ENCODE measurements at regions not wholly inside any gene's neighbourhood (a gene's known extent, or its start where the extent isn't known, plus 50 kb on each side); places are given as distances from the start of the nearest gene placed in this dataset.

DNA sequence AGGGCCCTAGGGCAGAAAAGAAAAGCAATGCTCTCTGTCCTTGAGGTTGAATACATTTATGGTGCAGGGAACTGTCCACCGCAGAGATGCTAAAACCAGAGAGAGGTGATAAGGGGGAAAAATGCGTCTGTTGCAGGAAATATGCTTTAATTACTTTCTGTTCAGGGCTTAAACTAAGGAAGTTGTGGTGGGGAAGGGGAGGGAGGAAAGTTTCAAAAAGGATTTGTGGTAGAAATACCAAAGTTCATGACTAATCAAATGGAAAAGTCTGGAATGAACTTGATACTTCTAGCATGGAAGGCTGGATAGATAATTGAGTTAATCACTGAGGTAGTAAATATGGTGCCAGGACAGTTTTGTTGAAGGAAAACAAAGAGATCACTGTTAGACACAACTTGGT is 99.0 kb downstream of the ASB9 start:
- Histone ChIP-seq H4K91ac (ENCODE audit: low read depth, low read length) (no peak overlapping the region), H3K27ac (ENCODE audit: low read depth, low read length) (no peak overlapping the region), H3K79me1 (ENCODE audit: low read length) (no peaks in the 10 kb centered on the region), H3K79me2 (ENCODE audit: control insufficient read depth, insufficient read depth, low read length, poor library complexity) (no peaks in the 10 kb centered on the region), H4K8ac (ENCODE audit: low read depth, low read length) (no peak overlapping the region), H3K9me3 (ENCODE audit: insufficient read depth, low read depth, low read length) (no peaks in the 10 kb centered on the region), H2AK5ac (ENCODE audit: low read length) (no peak overlapping the region), H3K4me2 (ENCODE audit: low read length) (no peak overlapping the region), H3K4me3 (ENCODE audit: low read depth, low read length) (no peak overlapping the region), H2BK12ac (ENCODE audit: low read length) (no peak overlapping the region), H3K9ac (ENCODE audit: low read length) (no peak overlapping the region), H4K12ac (ENCODE audit: low read depth, low read length) (no peak overlapping the region), H3K18ac (ENCODE audit: low read length) (no peak overlapping the region), H3K27me3 (ENCODE audit: insufficient read depth, low read length) (no peaks in the 10 kb centered on the region), H3K36me3 (ENCODE audit: control insufficient read depth in 1 of 2, insufficient read depth in 2 of 2, low read length in 2 of 2) (no peaks in the 10 kb centered on the region), H3K23ac (ENCODE audit: low read length) (no peak overlapping the region), H3K14ac (ENCODE audit: low read length) (no peak overlapping the region), H2BK5ac (ENCODE audit: low read depth, low read length, poor library complexity) (no peak overlapping the region), H2AFZ (ENCODE audit: insufficient read depth, low read length, poor library complexity) (no peak overlapping the region), H3K4me1 (ENCODE audit: control insufficient read depth in 1 of 2, insufficient read depth in 2 of 2, low read length in 2 of 2) (no peaks in the 10 kb centered on the region), H3K4ac (ENCODE audit: low read depth, low read length) (no peak overlapping the region), H2BK120ac (ENCODE audit: insufficient read depth, low read length, poor library complexity) (no peak overlapping the region)
- DNase-seq, result no peak
- no CpG with 5 or more reads among the region's 2 CpGs for WGBS (ENCODE audit: extremely low coverage, insufficient coverage, insufficient read length)

DNA sequence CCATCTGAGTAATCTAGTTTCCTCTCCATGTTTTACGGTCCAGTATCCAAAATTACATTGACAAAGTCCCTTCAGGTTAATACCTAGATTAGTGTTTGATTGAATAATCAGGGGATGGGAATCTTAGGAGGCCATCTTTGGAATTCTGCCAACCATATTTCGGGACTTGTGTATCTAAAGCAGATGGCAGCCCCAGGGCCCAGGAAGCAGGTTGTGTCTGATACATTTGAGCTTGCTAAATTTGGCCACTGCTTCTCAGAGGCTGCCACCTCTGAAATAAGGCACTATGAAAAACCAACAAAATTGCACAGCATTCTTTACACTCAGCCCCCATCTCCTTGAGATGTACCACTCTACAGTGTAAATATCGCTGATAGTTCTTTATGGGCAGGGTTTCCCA is 102.1 kb downstream of the ASB9 start:
- Histone ChIP-seq H3K23ac (ENCODE audit: low read length) (no peak overlapping the region), H3K27ac (ENCODE audit: low read depth, low read length) (no peak overlapping the region), H2AFZ (ENCODE audit: insufficient read depth, low read length, poor library complexity) (no peak overlapping the region), H3K9ac (ENCODE audit: low read length) (no peak overlapping the region), H3K79me1 (ENCODE audit: low read length) (no peaks in the 10 kb centered on the region), H3K18ac (ENCODE audit: low read length) (no peak overlapping the region), H3K27me3 (ENCODE audit: insufficient read depth, low read length) (no peaks in the 10 kb centered on the region), H3K14ac (ENCODE audit: low read length) (no peak overlapping the region), H3K4me1 (ENCODE audit: control insufficient read depth in 1 of 2, insufficient read depth in 2 of 2, low read length in 2 of 2) (no peaks in the 10 kb centered on the region), H3K9me3 (ENCODE audit: insufficient read depth, low read depth, low read length) (no peaks in the 10 kb centered on the region), H3K4ac (ENCODE audit: low read depth, low read length) (no peak overlapping the region), H2BK120ac (ENCODE audit: insufficient read depth, low read length, poor library complexity) (no peak overlapping the region), H4K8ac (ENCODE audit: low read depth, low read length) (no peak overlapping the region), H3K4me2 (ENCODE audit: low read length) (no peak overlapping the region), H2BK12ac (ENCODE audit: low read length) (no peak overlapping the region), H3K36me3 (ENCODE audit: control insufficient read depth in 1 of 2, insufficient read depth in 2 of 2, low read length in 2 of 2) (no peaks in the 10 kb centered on the region), H4K91ac (ENCODE audit: low read depth, low read length) (no peak overlapping the region), H3K79me2 (ENCODE audit: control insufficient read depth, insufficient read depth, low read length, poor library complexity) (no peaks in the 10 kb centered on the region), H2AK5ac (ENCODE audit: low read length) (no peak overlapping the region), H4K12ac (ENCODE audit: low read depth, low read length) (no peak overlapping the region), H2BK5ac (ENCODE audit: low read depth, low read length, poor library complexity) (no peak overlapping the region), H3K4me3 (ENCODE audit: low read depth, low read length) (no peak overlapping the region)
- DNase-seq, result no peak
- WGBS (ENCODE audit: extremely low coverage, insufficient coverage, insufficient read length), result no CpG with 5 or more reads among the region's 3 CpGs

DNA sequence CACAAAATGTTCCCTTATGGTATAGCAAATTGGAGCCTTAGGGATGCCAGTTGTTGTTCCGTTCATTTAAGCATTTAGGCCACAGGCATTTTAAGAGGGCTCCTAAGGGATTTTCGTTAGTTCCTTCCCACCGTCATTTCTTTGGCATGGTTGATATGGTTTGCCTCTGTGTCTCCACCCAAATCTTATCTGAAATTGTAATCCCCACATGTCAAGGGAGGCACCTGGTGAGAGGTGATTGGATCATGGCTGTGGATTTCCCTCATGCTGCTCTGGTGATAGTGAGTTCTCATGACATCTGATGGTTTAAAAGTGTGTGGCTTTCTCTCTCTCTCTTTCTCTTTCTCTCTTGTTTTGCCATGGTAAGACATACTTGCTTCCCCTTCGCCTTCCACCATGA is 104.1 kb downstream of the ASB9 start:
- no peak overlapping the region for H4K8ac ChIP-seq (ENCODE audit: low read depth, low read length)
- H3K27ac ChIP-seq (ENCODE audit: low read depth, low read length), result no peak overlapping the region
- no peaks in the 10 kb centered on the region for H3K36me3 ChIP-seq (ENCODE audit: control insufficient read depth in 1 of 2, insufficient read depth in 2 of 2, low read length in 2 of 2)
- no peak overlapping the region for H3K18ac ChIP-seq (ENCODE audit: low read length)
- H2AK5ac ChIP-seq (ENCODE audit: low read length), result no peak overlapping the region
- DNase-seq, result no peak
- no peak overlapping the region for H2AFZ ChIP-seq (ENCODE audit: insufficient read depth, low read length, poor library complexity)
- H4K12ac ChIP-seq (ENCODE audit: low read depth, low read length), result no peak overlapping the region
- no peak overlapping the region for H3K9ac ChIP-seq (ENCODE audit: low read length)
- no peak overlapping the region for H3K23ac ChIP-seq (ENCODE audit: low read length)
- no peak overlapping the region for H2BK120ac ChIP-seq (ENCODE audit: insufficient read depth, low read length, poor library complexity)
- H3K14ac ChIP-seq (ENCODE audit: low read length), result no peak overlapping the region
- H3K9me3 ChIP-seq (ENCODE audit: insufficient read depth, low read depth, low read length), result no peaks in the 10 kb centered on the region
- H3K27me3 ChIP-seq (ENCODE audit: insufficient read depth, low read length), result no peaks in the 10 kb centered on the region
- no peak overlapping the region for H2BK12ac ChIP-seq (ENCODE audit: low read length)
- H3K79me1 ChIP-seq (ENCODE audit: low read length), result no peaks in the 10 kb centered on the region
- H2BK5ac ChIP-seq (ENCODE audit: low read depth, low read length, poor library complexity), result no peak overlapping the region
- WGBS (ENCODE audit: extremely low coverage, insufficient coverage, insufficient read length), result no CpG with 5 or more reads among the region's 4 CpGs
- H3K79me2 ChIP-seq (ENCODE audit: control insufficient read depth, insufficient read depth, low read length, poor library complexity), result no peaks in the 10 kb centered on the region
- no peak overlapping the region for H4K91ac ChIP-seq (ENCODE audit: low read depth, low read length)
- no peak overlapping the region for H3K4ac ChIP-seq (ENCODE audit: low read depth, low read length)
- H3K4me3 ChIP-seq (ENCODE audit: low read depth, low read length), result no peak overlapping the region
- no peaks in the 10 kb centered on the region for H3K4me1 ChIP-seq (ENCODE audit: control insufficient read depth in 1 of 2, insufficient read depth in 2 of 2, low read length in 2 of 2)
- H3K4me2 ChIP-seq (ENCODE audit: low read length), result no peak overlapping the region

DNA sequence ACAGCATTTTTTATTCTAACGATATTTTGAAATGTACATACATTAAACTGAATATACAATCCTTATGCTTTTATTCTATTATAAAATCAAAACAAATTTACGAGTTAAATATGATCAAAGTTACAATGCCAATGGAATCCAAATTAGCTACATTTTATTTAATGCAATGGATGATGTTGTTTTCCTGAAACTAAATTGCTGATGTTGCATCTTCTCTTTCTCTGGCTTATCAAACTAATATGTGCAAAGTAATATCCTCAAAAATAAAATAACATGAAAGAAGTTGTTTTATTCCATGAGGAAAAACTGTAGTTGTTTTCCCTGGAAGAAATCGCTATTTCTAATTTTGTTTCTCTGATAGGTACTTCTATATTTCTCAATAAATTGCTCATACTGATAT is 106.8 kb downstream of the ASB9 start:
- no peak overlapping the region for H4K8ac ChIP-seq (ENCODE audit: low read depth, low read length)
- H3K9ac ChIP-seq (ENCODE audit: low read length), result no peak overlapping the region
- H3K4ac ChIP-seq (ENCODE audit: low read depth, low read length), result no peak overlapping the region
- H3K27me3 ChIP-seq (ENCODE audit: insufficient read depth, low read length), result no peaks in the 10 kb centered on the region
- WGBS (ENCODE audit: extremely low coverage, insufficient coverage, insufficient read length), result no CpG with 5 or more reads among the region's 3 CpGs
- H2AFZ ChIP-seq (ENCODE audit: insufficient read depth, low read length, poor library complexity), result no peak overlapping the region
- H2BK120ac ChIP-seq (ENCODE audit: insufficient read depth, low read length, poor library complexity), result no peak overlapping the region
- no peak overlapping the region for H4K12ac ChIP-seq (ENCODE audit: low read depth, low read length)
- no peak overlapping the region for H3K27ac ChIP-seq (ENCODE audit: low read depth, low read length)
- H3K23ac ChIP-seq (ENCODE audit: low read length), result no peak overlapping the region
- no peak overlapping the region for H3K4me3 ChIP-seq (ENCODE audit: low read depth, low read length)
- no peak overlapping the region for H3K4me2 ChIP-seq (ENCODE audit: low read length)
- no peaks in the 10 kb centered on the region for H3K79me2 ChIP-seq (ENCODE audit: control insufficient read depth, insufficient read depth, low read length, poor library complexity)
- no peak overlapping the region for H4K91ac ChIP-seq (ENCODE audit: low read depth, low read length)
- no peak overlapping the region for H3K18ac ChIP-seq (ENCODE audit: low read length)
- no peak for DNase-seq
- no peaks in the 10 kb centered on the region for H3K36me3 ChIP-seq (ENCODE audit: control insufficient read depth in 1 of 2, insufficient read depth in 2 of 2, low read length in 2 of 2)
- H3K79me1 ChIP-seq (ENCODE audit: low read length), result no peaks in the 10 kb centered on the region
- no peaks in the 10 kb centered on the region for H3K9me3 ChIP-seq (ENCODE audit: insufficient read depth, low read depth, low read length)
- no peak overlapping the region for H2AK5ac ChIP-seq (ENCODE audit: low read length)
- H3K14ac ChIP-seq (ENCODE audit: low read length), result no peak overlapping the region
- no peak overlapping the region for H2BK12ac ChIP-seq (ENCODE audit: low read length)
- no peaks in the 10 kb centered on the region for H3K4me1 ChIP-seq (ENCODE audit: control insufficient read depth in 1 of 2, insufficient read depth in 2 of 2, low read length in 2 of 2)
- no peak overlapping the region for H2BK5ac ChIP-seq (ENCODE audit: low read depth, low read length, poor library complexity)

Measured in trophoblast cell (in vitro differentiated cells and primary cell).